CD4-positive, alpha-beta T cell treated with Interleukin-6 for 4 hours (primary cell): ENCODE measurements at regions not wholly inside any gene's neighbourhood (a gene's known extent, or its start where the extent isn't known, plus 50 kb on each side); places are given as distances from the start of the nearest gene placed in this dataset.

Experiments
- DNase-seq: peaks from one replicate; pipeline ENCODE4 v3.0.0-alpha.2; 2020; ENCODE audit warnings: mixed read lengths

DNA sequence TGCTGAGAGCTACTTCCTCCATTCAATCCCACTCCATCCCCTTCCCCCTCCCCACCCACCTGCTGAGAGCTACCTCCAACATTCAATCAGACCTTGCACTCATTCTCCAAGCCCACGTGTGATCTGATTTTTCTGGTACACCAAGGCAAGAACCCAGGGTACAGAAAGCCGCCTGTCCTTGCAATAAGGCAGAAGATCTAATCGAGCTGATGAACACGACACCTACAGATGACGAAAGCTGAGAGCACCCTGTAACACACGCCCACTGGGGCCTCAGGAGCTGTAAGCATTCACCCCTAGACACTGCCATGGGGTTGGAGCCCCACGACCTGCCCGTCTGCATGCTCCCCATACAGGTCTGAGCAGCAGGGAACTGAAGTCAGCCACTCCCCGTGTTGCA, 58.3 kb downstream of the TRIML1 start:
- DNase-seq = no peak

DNA sequence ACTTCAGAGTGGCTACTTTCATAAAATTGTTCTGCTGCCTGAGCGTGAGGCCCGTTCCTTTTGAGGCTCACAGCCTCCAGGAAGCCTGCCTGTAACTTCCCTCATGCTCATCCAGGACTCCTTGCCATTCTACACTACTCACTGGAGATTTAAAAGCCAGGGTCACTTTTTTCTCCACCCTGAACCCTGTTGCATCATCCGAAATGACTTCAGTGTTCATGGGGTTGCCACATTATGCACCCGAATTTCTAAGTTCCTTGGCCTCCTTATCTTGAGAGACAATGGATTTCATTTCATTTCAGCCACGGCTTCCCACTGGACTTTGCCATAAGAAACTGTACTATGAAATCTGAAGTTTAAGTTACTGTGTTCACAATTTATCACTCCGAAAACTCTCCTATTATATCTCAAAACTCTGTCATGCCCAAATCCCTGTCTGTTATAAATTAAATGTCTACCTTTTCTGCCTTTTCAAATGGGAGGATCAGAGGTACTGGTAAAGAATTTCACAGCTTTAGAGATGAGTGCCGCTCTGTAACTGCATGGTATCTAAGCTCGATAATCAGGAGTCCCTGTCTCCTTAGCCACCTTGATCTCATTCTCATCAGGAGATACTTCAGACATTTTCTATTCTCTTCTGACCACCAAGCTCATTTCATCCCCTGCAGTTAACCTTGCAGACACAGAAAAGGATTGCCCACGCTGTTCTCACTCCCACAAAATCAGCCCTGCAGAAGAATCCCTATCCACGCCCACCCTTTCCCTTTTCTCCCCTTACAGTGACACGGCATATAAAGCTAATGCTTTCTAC, 59.9 kb downstream of the TRIML1 start:
- DNase-seq = no peak

DNA sequence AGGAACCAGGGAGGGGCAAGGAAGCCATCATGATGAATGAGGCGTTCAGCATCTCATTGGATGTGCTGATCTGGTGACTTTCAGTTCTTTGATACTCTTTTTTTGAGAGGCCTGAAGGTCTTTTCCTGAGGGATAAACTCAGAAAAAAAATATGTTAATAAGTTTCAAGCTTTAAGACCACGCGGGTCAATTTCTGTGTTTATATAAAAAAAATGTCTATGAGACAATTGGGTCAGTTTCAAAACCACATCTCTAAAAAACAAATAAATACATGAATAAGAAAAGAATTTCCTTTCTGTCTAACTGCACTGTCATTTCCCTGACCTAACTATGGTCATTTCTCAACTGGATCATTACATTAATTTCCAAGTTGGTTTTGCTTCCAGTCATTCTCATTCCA, 62.6 kb downstream of the TRIML1 start:
- no peak for DNase-seq

DNA sequence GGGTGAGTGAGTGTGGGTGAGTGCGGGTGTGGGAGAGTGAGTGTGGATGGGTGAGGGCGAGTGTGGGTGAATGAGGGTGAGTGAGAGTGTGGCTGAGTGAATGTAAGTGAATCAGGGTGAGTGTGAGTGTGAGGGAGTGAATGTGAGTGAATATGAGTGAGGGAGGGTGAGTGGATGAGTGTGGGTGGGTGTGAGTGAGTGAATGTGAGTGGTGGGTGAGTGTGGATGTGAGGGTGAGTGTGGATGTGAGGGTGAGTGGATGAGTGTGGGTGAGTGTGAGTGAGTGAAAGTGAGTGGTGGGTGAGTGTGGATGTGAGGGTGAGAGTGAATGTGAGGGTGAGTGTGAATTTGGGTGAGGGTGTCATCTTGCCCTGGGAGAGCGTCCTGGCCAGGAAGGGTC, 67.5 kb downstream of the TRIML1 start:
- no peak for DNase-seq

- no peak for DNase-seq
Observed at GRCh38 chr4:188214861-188215260, 75.6 kb downstream of the TRIML1 start.

DNA sequence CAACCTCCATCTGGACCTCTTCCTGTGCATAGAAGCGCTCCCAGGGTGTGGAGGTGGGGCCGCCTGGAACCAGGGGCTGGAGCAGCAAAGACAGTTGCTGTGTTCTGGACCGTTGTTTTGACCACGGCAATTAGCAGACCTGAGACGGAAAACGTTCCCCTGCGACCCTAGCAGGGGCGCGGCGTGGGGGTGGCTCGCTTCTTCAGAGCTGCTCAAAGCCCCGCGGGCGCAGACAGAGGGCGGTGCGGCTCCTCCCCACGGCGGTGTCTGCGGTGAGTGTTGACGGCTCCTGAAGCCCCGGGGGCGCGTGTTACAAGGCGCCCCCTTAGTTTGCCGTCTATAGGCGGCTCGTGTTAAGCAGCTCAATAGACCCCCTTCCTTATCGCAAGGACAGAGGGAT, 79.2 kb downstream of the TRIML1 start:
- DNase-seq = no peak

DNA sequence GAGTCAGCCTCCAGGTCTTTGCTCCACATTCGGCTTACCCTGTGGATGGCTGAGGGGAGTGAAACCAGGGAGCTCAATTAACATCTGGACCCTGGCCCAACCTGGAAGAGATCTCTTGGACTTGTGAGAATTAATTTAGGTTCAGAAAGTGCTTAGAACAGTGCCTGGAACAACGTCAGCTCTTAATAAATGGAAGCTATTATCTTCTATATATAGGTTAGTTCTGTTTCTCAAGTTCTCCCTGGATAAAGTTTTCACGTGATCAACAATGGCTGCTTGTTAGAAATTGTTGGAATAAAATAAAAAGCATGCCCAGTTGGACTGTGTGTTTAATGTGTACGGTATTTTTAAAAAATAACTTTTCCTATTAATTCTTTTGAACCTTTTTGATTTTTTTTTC, 80.8 kb downstream of the TRIML1 start:
- DNase-seq = no peak

- no peak for DNase-seq
Observed at GRCh38 chr4:188221090-188221489, 81.8 kb downstream of the TRIML1 start.

DNA sequence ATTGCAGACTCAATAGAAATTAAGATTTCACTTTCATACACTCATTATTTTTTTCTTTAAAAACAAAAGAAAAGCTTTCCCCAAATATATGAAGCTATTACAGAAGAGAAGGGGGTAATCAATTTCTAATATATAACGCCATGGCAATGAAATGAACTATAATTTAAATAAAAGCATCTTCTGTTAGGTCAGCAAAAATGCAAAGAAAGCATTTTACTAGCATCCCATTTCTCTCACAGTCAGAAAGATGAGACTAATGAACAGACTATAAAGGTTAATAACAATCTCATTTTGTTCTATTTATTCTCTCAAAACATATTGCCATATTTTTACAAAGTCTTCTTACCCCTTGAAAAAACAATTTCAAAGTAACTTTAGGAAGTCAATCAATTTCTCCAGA, 89.0 kb downstream of the TRIML1 start:
- DNase-seq = no peak

- no peak for DNase-seq
Observed at GRCh38 chr4:188232428-188232827, 93.2 kb downstream of the TRIML1 start.

GRCh38 chr4:188242041-188242440, 102.8 kb downstream of the TRIML1 start:
- no peak for DNase-seq

GRCh38 chr4:188245651-188246050, 106.4 kb downstream of the TRIML1 start:
- DNase-seq = no peak

DNA sequence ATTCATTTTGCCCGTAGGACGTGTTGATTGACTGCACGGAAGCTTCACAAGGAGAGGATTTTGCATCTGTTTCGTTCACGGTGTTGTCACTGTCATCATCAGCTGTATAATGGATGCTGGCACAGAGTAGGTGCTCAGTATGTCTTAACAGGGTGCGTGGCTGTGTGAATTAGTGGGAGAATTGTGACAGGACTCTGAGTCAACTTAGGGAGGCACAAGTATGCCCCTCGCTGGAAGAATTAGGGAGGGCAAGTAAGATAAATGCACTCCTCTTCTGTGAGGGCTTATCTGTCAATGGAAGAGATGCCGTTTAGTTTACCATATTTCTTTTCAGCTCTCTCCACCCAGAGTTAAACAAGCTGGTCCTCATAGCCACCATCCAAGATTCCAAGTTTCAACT, 107.2 kb downstream of the TRIML1 start:
- no peak for DNase-seq

DNA sequence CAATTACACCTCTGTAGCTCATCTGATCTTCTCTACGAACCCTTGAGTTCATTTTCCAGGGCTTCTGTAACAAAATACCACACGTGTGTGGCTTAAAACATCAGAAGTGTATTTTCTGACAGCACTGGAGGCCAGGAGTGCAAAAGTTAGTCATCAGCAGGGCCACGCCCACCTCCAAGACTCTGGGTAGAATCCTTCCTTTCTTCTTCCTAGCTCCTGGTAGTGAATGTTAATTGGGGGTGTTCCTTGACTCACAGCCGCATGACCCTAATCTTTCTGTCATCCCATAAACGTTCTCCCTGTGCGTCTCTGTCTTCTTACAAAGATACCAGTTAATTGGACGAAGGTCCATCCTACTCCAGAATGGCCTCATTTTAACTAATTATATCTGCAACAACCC, 115.0 kb downstream of the TRIML1 start:
- no peak for DNase-seq

- no peak for DNase-seq
Observed at GRCh38 chr4:188262464-188262863, 123.2 kb downstream of the TRIML1 start.

DNA sequence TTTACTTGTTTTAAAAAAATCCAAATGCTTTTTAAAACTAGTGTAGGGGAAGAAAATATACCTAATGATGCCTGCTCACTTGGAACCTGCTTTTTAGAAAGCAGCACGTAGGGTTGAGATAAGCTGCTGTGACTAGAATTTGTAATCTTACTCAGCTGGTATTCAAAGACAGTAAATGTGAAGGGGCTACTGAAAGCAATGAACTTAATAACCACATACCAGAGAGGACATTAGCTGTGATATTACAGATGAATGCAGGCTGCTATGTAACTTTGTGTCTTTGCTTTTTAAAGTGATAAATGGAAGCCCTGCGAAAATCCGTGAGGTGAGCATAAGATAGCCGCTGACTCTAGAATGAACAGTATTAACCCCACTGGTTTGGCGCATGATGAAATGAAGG, 124.1 kb downstream of the TRIML1 start:
- no peak for DNase-seq

DNA sequence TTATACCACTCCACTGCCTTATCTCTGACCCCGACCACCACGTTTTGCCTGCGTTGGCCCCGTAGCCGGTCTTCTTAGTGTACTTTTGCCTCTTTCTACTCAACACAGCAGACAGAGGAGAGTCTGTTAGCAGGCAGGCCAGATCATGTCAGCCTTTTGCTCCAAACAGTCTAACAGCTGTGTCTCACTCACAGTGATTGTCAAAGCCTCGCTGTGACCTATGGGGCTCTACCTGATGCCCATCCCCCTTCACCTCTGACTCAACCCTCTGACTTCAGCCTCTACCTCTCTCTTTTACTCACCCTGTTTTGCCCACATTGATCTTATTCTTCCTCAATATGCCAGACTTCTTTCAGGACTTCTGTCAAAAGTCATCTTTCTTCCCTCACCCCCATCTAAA, 127.1 kb downstream of the TRIML1 start:
- DNase-seq = no peak

DNA sequence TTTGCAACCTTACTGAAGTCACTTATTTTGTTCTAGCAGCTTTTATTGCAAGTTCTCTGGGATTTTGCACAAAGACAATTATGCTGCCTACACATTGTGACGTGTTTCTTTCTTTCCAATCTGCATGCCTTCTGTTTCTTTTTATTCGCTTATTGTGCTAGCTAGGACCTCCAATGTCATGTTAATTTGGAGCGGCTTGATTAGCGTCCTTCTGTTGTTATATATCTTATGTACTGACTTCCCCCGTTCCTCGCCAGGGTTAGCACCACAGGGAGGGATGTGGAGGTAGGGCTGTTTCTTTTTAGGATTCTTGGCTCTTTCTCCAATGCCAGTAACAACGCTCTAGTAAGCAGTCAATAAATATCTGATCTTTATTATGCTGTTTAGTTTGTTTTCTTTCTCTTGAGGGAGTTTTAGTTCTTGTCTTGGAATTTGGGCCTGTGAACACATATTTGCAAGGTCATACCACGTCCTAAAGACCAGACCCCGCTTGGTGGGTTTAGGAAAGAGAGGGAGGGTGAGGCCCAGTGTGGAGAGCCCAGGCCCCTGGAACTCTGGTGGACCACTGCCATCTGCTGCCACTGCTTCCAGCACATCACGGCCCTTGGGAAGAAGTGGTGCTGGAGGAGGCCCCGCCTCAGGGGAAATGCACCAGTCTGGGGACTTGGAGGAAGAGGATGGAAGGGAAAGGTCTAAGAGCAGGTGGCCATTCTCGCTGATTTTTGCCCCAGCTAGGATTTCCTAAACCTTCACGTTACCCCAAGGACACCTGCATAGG, 129.1 kb downstream of the TRIML1 start:
- no peak for DNase-seq

GRCh38 chr4:188270273-188271069, 131.2 kb downstream of the TRIML1 start:
- DNase-seq = no peak

DNA sequence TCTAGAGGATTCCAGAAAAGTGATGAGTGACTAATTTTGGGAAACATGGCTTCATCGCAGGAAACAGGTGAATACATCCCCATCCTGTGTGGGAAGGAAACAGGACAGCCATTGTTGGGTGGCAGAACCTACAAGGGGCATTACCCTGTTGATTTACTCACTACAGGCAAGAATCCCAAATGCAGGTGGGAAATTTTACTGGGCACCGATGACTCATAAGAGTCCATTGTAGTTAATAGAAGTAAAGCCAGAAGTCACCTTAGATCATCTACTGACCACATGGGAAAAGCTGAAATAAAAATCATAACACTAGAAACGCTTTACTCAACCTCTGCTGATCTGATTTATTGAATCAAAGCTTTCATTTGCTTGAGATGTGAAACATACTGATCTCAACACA, 136.4 kb downstream of the TRIML1 start:
- DNase-seq = no peak

DNA sequence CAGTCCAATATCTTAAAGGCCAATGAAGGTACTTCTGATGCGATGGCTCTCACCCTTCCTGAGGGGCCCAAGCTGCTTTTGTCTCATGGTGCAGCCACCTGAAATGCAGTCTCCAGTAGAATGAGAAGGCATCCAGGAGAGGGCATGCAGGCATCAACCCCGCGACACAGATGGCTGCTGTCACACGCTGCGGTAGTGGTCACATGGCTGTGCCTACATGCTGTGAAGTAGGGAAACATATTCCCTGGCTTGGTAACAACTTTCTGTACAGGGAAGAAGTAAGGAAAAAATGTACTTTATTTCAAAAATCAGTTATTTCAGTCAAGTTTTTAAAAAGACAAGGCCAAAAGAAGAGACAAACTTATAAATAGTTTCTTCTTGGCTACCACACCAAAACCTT, 139.9 kb downstream of the TRIML1 start:
- DNase-seq = no peak

GRCh38 chr4:188282471-188283232, 143.4 kb downstream of the TRIML1 start:
- no peak for DNase-seq
